ENCODE measurements at regions not wholly inside any gene's neighbourhood (a gene's known extent, or its start where the extent isn't known, plus 50 kb on each side); places are given as distances from the start of the nearest gene placed in this dataset.

DNA sequence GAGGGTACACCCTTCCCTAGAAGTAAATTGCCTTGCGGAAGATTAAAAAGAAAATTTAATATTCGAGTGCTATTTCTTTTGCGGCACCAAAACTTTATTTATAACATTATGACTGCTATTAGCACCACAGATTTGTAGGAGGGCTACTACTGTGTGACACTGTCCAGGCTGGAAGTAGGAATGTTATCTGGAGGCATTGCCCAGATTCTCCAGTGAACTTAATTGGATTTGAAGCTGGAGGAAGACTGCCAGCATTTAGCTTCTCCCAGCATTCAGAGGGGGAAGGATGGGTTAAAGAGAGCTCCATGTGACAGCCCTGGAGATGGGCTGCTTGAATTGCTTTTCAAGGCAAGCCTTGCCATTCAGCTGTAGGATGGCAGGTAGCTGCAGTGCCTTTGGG, 107.0 kb upstream of the RBM19 start:
- Histone ChIP-seq H3K36me3 (replicated peaks in 1 of 2; ENCODE audit: control extremely low read depth in 1 of 2, control insufficient read depth in 1 of 2, extremely low read depth in 1 of 2, insufficient read depth in 2 of 2, low read length in 1 of 2) (no peaks in the 10 kb centered on the region), H3K27me3 (replicated peaks in 1 of 4; ENCODE audit: control extremely low read depth in 1 of 4, control insufficient read depth in 3 of 4, insufficient read depth in 4 of 4, low read length in 3 of 4) (no peaks in the 10 kb centered on the region), H3K9ac (ENCODE audit: low read length) (no peak overlapping the region), H3K79me2 (ENCODE audit: control insufficient read depth, insufficient read depth, low read length) (no peaks in the 10 kb centered on the region), H3K9me3 (ENCODE audit: control extremely low read depth in 1 of 3, control insufficient read depth in 2 of 3, insufficient read depth in 1 of 3, low read length in 2 of 3) (no peaks in the 10 kb centered on the region), H3K4me2 (replicated peaks; ENCODE audit: low read depth, low read length, poor library complexity, severe bottlenecking) (no peak overlapping the region), H3K27ac (ENCODE audit: low read length in 2 of 2) (no peak overlapping the region), H3K4me3 (ENCODE audit: control extremely low read depth in 1 of 5, extremely low read depth in 1 of 5, insufficient read depth in 1 of 5, low read depth in 2 of 5, low read length in 4 of 5) (no peak overlapping the region), H4K20me1 (ENCODE audit: control insufficient read depth, insufficient read depth, low read length, poor library complexity, severe bottlenecking) (no peaks in the 10 kb centered on the region), H2AFZ (ENCODE audit: insufficient read depth, low read depth, low read length, poor library complexity, severe bottlenecking) (no peak overlapping the region), H3K4me1 (ENCODE audit: control insufficient read depth in 2 of 2, insufficient read depth in 2 of 2, low read length in 2 of 2) (no peaks in the 10 kb centered on the region)
- Mint-ChIP-seq H3K4me3 (no peak overlapping the region), H3K4me1 (no peaks in the 10 kb centered on the region), H3K27ac (no peak overlapping the region), H3K9me3 (ENCODE audit: insufficient read depth) (no peaks in the 10 kb centered on the region), H3K27me3 (no peaks in the 10 kb centered on the region)
- DNase-seq (no peak), ATAC-seq (ENCODE audit: low read depth) (no peak)
- ChIA-PET POLR2A (no interaction called here), CTCF (no interaction called here)
- intact Hi-C loops (cut with micrococcal nuclease) = no loop called here
- TF ChIP-seq, protein P1, sequence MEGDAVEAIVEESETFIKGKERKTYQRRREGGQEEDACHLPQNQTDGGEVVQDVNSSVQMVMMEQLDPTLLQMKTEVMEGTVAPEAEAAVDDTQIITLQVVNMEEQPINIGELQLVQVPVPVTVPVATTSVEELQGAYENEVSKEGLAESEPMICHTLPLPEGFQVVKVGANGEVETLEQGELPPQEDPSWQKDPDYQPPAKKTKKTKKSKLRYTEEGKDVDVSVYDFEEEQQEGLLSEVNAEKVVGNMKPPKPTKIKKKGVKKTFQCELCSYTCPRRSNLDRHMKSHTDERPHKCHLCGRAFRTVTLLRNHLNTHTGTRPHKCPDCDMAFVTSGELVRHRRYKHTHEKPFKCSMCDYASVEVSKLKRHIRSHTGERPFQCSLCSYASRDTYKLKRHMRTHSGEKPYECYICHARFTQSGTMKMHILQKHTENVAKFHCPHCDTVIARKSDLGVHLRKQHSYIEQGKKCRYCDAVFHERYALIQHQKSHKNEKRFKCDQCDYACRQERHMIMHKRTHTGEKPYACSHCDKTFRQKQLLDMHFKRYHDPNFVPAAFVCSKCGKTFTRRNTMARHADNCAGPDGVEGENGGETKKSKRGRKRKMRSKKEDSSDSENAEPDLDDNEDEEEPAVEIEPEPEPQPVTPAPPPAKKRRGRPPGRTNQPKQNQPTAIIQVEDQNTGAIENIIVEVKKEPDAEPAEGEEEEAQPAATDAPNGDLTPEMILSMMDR (IDR thresholded peaks at IDR 0.05) = no peak
- WGBS (ENCODE audit: insufficient coverage) = no CpG with 5 or more reads among the region's 3 CpGs

DNA sequence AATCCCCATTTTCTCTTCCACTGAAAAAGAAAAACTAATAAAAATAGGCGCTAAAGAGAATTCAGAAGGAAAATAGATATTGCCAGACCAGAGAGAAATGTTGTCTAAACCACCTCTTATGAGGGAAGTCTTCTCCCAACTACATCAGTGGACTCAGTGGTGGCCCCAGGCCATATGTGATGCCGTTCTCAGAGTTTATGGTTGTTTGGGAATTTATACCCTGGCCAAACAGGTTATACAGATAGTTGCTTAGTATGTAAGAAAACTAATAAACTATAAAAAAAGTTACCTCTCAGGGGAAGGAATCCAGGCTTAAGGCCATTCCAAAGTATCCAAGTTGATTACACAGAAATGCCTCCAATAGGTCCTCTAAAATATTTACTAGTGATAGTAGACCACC, 103.4 kb upstream of the RBM19 start:
- Histone ChIP-seq H2AFZ (ENCODE audit: insufficient read depth, low read depth, low read length, poor library complexity, severe bottlenecking) (no peak overlapping the region), H3K27ac (ENCODE audit: low read length in 2 of 2) (no peak overlapping the region), H3K4me2 (replicated peaks; ENCODE audit: low read depth, low read length, poor library complexity, severe bottlenecking) (no peak overlapping the region), H3K36me3 (replicated peaks in 1 of 2; ENCODE audit: control extremely low read depth in 1 of 2, control insufficient read depth in 1 of 2, extremely low read depth in 1 of 2, insufficient read depth in 2 of 2, low read length in 1 of 2) (no peaks in the 10 kb centered on the region), H3K4me1 (ENCODE audit: control insufficient read depth in 2 of 2, insufficient read depth in 2 of 2, low read length in 2 of 2) (no peaks in the 10 kb centered on the region), H3K9me3 (ENCODE audit: control extremely low read depth in 1 of 3, control insufficient read depth in 2 of 3, insufficient read depth in 1 of 3, low read length in 2 of 3) (peaks cover 0 to 3% (median 0%) of the 10 kb centered on the region in 3 donors), H3K79me2 (ENCODE audit: control insufficient read depth, insufficient read depth, low read length) (no peaks in the 10 kb centered on the region), H3K9ac (ENCODE audit: low read length) (no peak overlapping the region), H3K27me3 (replicated peaks in 1 of 4; ENCODE audit: control extremely low read depth in 1 of 4, control insufficient read depth in 3 of 4, insufficient read depth in 4 of 4, low read length in 3 of 4) (no peaks in the 10 kb centered on the region), H3K4me3 (ENCODE audit: control extremely low read depth in 1 of 5, extremely low read depth in 1 of 5, insufficient read depth in 1 of 5, low read depth in 2 of 5, low read length in 4 of 5) (no peak overlapping the region), H4K20me1 (ENCODE audit: control insufficient read depth, insufficient read depth, low read length, poor library complexity, severe bottlenecking) (no peaks in the 10 kb centered on the region)
- WGBS (ENCODE audit: insufficient coverage) = no CpG with 5 or more reads among the region's 2 CpGs
- POLR2A ChIA-PET = no interaction called here
- TF ChIP-seq, protein P1 (IDR thresholded peaks at IDR 0.05) = no peak
- TF ChIP-seq EZH2 (IDR thresholded peaks at IDR 0.05; ENCODE audit: borderline replicate concordance, insufficient read depth, low read depth, low read length, poor library complexity, severe bottlenecking) = no peak
- H3K4me3 Mint-ChIP-seq = no peak overlapping the region
- no peaks in the 10 kb centered on the region for H3K4me1 Mint-ChIP-seq
- no peaks in the 10 kb centered on the region for H3K27me3 Mint-ChIP-seq
- no peak overlapping the region for H3K27ac Mint-ChIP-seq
- H3K9me3 Mint-ChIP-seq (ENCODE audit: insufficient read depth) = no peaks in the 10 kb centered on the region
- DNase-seq = no peak
- ATAC-seq (ENCODE audit: low read depth) = no peak
- intact Hi-C loops (cut with micrococcal nuclease) = no loop called here
- CTCF ChIA-PET = no interaction called here

Measured in B cell (primary cell).